ENCODE measurements at regions not wholly inside any gene's neighbourhood (a gene's known extent, or its start where the extent isn't known, plus 50 kb on each side); places are given as distances from the start of the nearest gene placed in this dataset.

DNA sequence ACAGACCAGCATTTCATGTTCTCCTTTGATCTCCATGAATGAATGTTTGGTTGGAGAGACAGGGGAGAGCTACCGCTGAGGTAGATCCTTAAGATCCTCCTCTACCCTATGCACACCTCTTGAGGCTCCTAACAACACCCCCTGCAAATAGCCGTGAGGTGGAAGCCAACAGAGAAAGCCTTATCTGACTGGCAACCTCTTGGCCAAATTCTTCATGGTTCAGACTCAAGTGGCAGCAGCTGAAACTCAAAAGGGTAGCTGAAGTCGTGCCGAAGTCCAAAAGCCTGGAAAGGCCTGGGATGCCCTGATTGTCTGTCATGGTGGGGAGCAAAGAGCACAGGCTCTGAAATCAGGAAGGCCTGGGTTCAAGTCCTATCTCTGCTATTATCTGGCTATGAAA is 184.9 kb downstream of the SEC61B start:
- H3K18ac ChIP-seq (ENCODE audit: extremely low read depth, low read length), result no peak overlapping the region
- H3K4me2 ChIP-seq (ENCODE audit: insufficient read depth in 1 of 2, low read depth in 2 of 2, low read length in 2 of 2), result no peak overlapping the region
- H3K9me3 ChIP-seq (ENCODE audit: insufficient read depth in 2 of 2, low read depth in 1 of 2, low read length in 1 of 2), result no peaks in the 10 kb centered on the region
- TF ChIP-seq TBP (IDR thresholded peaks at IDR 0.05; ENCODE audit: low read depth, low read length) (0 out of 2 replicates have a peak, but pooled peaks have one; percentile 16), CHD2 (IDR thresholded peaks at IDR 0.05; ENCODE audit: low read length) (no peak)
- H3K9ac ChIP-seq (replicated peaks in 1 of 4; ENCODE audit: extremely low read depth in 1 of 4, low read depth in 3 of 4, low read length in 3 of 4), result no peak overlapping the region
- no peaks in the 10 kb centered on the region for H3K79me2 ChIP-seq (ENCODE audit: control insufficient read depth in 1 of 2, insufficient read depth in 2 of 2, low read length in 2 of 2)
- H3K56ac ChIP-seq (replicated peaks; ENCODE audit: insufficient read length, low read depth, low read length), result no peak overlapping the region
- DNase-seq (ENCODE audit: low read depth in 1 of 2, low spot score in 2 of 2), result no peak
- H4K91ac ChIP-seq (replicated peaks; ENCODE audit: insufficient read length, low read length), result no peak overlapping the region
- no peak overlapping the region for H3K4ac ChIP-seq (replicated peaks; ENCODE audit: insufficient read length, low read depth, low read length)
- FAIRE-seq, result no peak
- no peaks in the 10 kb centered on the region for H3K23me2 ChIP-seq (ENCODE audit: low read depth, low read length)
- H2BK20ac ChIP-seq (ENCODE audit: low read length), result no peak overlapping the region
- H3K79me1 ChIP-seq (ENCODE audit: low read depth, low read length), result no peaks in the 10 kb centered on the region
- no peaks in the 10 kb centered on the region for H4K20me1 ChIP-seq (replicated peaks in 1 of 2; ENCODE audit: control insufficient read depth in 1 of 2, insufficient read depth in 2 of 2, low read length in 2 of 2)
- H3K23ac ChIP-seq (ENCODE audit: insufficient read length), result no peak overlapping the region
- no peaks in the 10 kb centered on the region for H3K27me3 ChIP-seq (replicated peaks in 1 of 4; ENCODE audit: control insufficient read depth in 3 of 4, extremely low read depth in 1 of 4, insufficient read depth in 3 of 4, low read length in 3 of 4)
- no peak overlapping the region for H4K8ac ChIP-seq (ENCODE audit: extremely low read depth, insufficient read depth, low read length)
- no peak overlapping the region for H2BK12ac ChIP-seq (ENCODE audit: low read depth, low read length)
- H3K36me3 ChIP-seq (ENCODE audit: control insufficient read depth in 2 of 4, insufficient read depth in 4 of 4, low read length in 3 of 4), result no peaks in the 10 kb centered on the region
- CTCF ChIA-PET (ENCODE audit: partially characterized antibody), result interaction anchor here (0.9 to 1.1 kb wide), 2 partner anchors 12 to 222 kb away, joined by 3 to 4 read pairs; no protein-coding TSS in a partner anchor
- H2BK15ac ChIP-seq (ENCODE audit: low read length), result no peak overlapping the region
- no peak overlapping the region for H2BK120ac ChIP-seq (replicated peaks; ENCODE audit: low read depth, low read length)
- 67% methylated on average over 4 of the region's 4 CpGs; no CpG with 5 or more reads in 1 of the 2 experiments for WGBS, 2 experiments (ENCODE audit: extremely low coverage in 1 of 2, insufficient coverage in 1 of 2, insufficient read length in 1 of 2, insufficient replicate concordance in 2 of 2, low coverage in 1 of 2, low lambda C conversion rate in 2 of 2, missing lambda C conversion rate in 1 of 2)
- H3K4me3 ChIP-seq (ENCODE audit: extremely low read depth in 1 of 4, insufficient read depth in 2 of 4, low read depth in 3 of 4, low read length in 4 of 4), result no peak overlapping the region
- H3K4me1 ChIP-seq (replicated peaks in 1 of 4; ENCODE audit: control insufficient read depth in 3 of 4, insufficient read depth in 4 of 4, low read length in 3 of 4), result 0 out of 7 replicates have a peak, but pooled peaks cover 0 to 4% (median under 1%) of the 10 kb centered on the region in 4 experiments
- H3K14ac ChIP-seq (ENCODE audit: insufficient read length), result no peak overlapping the region
- no peak overlapping the region for H2BK5ac ChIP-seq (ENCODE audit: low read depth, low read length)
- H2AFZ ChIP-seq (ENCODE audit: low read length), result no peak overlapping the region
- POLR2A ChIA-PET (ENCODE audit: partially characterized antibody), result no interaction called here
- H2AK5ac ChIP-seq (ENCODE audit: low read depth, low read length), result no peak overlapping the region
- H3K27ac ChIP-seq (ENCODE audit: low read depth, low read length), result no peak overlapping the region
- no peak overlapping the region for H4K5ac ChIP-seq (ENCODE audit: insufficient read length, low read depth, low read length)
